Adrenal gland (tissue), 9 donors: ENCODE measurements at regions not wholly inside any gene's neighbourhood (a gene's known extent, or its start where the extent isn't known, plus 50 kb on each side); places are given as distances from the start of the nearest gene placed in this dataset.

Experiments used
- DNase-seq, 7 donors: peaks; one replicate each; pipeline ENCODE4 v3.0.0-alpha.2; 2019 to 2020
- H3K27ac ChIP-seq, 5 donors: fragments of 200-600 bp; sonication (generic) in 4 of 5; 1 replicate in 3 of 5; 2 replicates in 2 of 5; pipeline versions ENCODE4 v1.5.1 to v1.8.0; 2016 to 2020; ENCODE audit warnings: mild to moderate bottlenecking in 1 of 5
- H3K27me3 ChIP-seq: fragments of 200-600 bp; 2 replicates; pipeline ENCODE4 v1.8.0; 2021
- H3K36me3 ChIP-seq, 2 donors: fragments of 200-600 bp; replicated peaks in 1 of 2; 1 replicate in 1 of 2; 2 replicates in 1 of 2; pipeline versions ENCODE4 v1.5.1 to v1.8.0; 2018 to 2022
- H3K4me1 ChIP-seq, 2 donors: fragments of 200-600 bp; replicated peaks in 1 of 2; 1 replicate in 1 of 2; 2 replicates in 1 of 2; pipeline versions ENCODE4 v1.5.1 to v1.8.0; 2018 to 2021
- H3K4me3 ChIP-seq, 4 donors: fragments of 200-600 bp; sonication (generic) in 3 of 4; one replicate each; pipeline ENCODE4 v1.5.1; 2016 to 2018
- H3K9me3 ChIP-seq, 3 donors: fragments of 200-600 bp; sonication (generic) in 1 of 3; replicated peaks in 1 of 3; 1 replicate in 2 of 3; 2 replicates in 1 of 3; pipeline versions ENCODE4 v1.5.1 to v1.8.0; 2016 to 2021
- POLR2A ChIP-seq, 2 donors: fragments of 450-650 bp; IDR thresholded peaks; one replicate each; pipeline ENCODE4 v1.6.1; 2017; ENCODE audit warnings: antibody characterized with exemption in 2 of 2, mild to moderate bottlenecking in 2 of 2, moderate library complexity in 1 of 2
- WGBS, 4 donors: extraction: QIAGEN DNeasy Blood & Tissue Kit in 2 of 4; methylation state at CpG; one replicate each; pipeline versions ENCODE4 v1.1.5 to v1.1.7; 2013 to 2017; 5-methylcytosine and 5-hydroxymethylcytosine counted together
- intact Hi-C, 2 donors: fragments of 100-400 bp; cut with DNase I; formaldehyde crosslinking; loops; one replicate each; pipeline versions ENCODE4 v1.14.1 to v1.15.0; 2022 to 2023
- TF ChIP-seq, protein P1 (sequence below), 6 experiments: fragments of 450-650 bp in 4 of 6; fragments of 200-600 bp in 2 of 6; sonication (generic) in 1 of 6; IDR thresholded peaks; 1 replicate in 5 of 6; 2 replicates in 1 of 6; pipeline versions ENCODE4 v1.5.1 to v1.8.0; 2016 to 2021; ENCODE audit warnings: antibody characterized with exemption in 6 of 6, mild to moderate bottlenecking in 2 of 6, moderate library complexity in 1 of 6
- donor health status: healthy with polysubstance abuse.
- donor health status: Bipolar disorder and iron deficiency.
- donor health status: DM: yes; HTN: yes; CAD: no.
- donor health status: DM: no; HTN: no; CAD: no.
- donor health status: DM: no; HTN: no; CAD: no.

GRCh38 chr6:50510361-50510760 lies 203.0 kb upstream of the TFAP2D start:
- intact Hi-C loops, result no loop called here
- H3K9me3 ChIP-seq, result no peaks in the 10 kb centered on the region
- H3K27ac ChIP-seq, result no peak overlapping the region
- DNase-seq, result no peak
- H3K4me1 ChIP-seq, result no peaks in the 10 kb centered on the region
- H3K27me3 ChIP-seq, result no peaks in the 10 kb centered on the region
- no peak for TF ChIP-seq POLR2A (IDR thresholded peaks at IDR 0.05)
- TF ChIP-seq, protein P1, sequence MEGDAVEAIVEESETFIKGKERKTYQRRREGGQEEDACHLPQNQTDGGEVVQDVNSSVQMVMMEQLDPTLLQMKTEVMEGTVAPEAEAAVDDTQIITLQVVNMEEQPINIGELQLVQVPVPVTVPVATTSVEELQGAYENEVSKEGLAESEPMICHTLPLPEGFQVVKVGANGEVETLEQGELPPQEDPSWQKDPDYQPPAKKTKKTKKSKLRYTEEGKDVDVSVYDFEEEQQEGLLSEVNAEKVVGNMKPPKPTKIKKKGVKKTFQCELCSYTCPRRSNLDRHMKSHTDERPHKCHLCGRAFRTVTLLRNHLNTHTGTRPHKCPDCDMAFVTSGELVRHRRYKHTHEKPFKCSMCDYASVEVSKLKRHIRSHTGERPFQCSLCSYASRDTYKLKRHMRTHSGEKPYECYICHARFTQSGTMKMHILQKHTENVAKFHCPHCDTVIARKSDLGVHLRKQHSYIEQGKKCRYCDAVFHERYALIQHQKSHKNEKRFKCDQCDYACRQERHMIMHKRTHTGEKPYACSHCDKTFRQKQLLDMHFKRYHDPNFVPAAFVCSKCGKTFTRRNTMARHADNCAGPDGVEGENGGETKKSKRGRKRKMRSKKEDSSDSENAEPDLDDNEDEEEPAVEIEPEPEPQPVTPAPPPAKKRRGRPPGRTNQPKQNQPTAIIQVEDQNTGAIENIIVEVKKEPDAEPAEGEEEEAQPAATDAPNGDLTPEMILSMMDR (IDR thresholded peaks at IDR 0.05), result no peak
- H3K36me3 ChIP-seq, result no peaks in the 10 kb centered on the region
- no peak overlapping the region for H3K4me3 ChIP-seq

DNA sequence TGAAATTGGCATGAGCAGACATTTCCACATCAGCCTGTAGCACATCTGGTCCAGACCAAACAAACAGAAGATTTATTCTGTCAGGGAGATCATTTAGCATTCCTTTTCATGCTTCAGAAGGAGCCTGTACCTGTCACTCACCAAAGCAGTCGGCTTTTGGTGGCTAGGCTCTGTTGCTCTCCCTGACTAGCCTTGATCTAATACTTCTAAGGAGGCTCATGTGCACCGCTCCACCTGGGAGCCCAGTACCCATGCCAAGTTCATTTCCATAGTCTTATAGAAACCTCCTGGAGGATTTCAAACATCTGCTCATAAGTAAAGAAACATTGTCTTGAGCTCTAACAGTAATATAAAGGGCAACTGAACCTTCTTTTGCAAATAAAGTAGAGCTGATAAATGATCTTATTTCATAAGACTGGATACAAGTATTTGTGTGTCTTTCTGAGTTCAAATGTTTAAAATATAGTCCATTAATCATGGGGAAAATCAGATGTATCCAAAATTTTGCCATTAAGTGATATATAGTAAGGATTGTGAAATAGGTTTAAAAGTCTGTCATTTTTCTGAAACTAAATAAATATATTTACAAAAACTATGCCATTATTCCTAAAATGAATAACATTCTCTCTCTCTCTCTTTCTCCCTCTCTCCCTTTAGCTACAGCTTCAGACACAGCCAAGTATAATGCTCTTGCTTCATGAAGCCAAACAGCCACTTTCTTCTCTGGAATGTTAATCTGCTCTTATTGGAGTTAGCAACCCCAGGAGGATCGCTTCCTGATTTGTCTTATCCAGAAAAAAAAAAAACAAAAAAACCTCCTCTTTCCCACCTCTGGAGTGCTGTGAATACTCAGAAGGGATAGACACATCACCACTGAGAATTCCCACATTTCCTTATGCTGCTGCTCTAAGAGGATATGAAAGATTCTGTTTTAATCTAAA lies 192.7 kb upstream of the TFAP2D start:
- Histone ChIP-seq H3K36me3 (no peaks in the 10 kb centered on the region), H3K27ac (no peak overlapping the region), H3K4me1 (no peaks in the 10 kb centered on the region), H3K27me3 (no peaks in the 10 kb centered on the region), H3K9me3 (no peaks in the 10 kb centered on the region), H3K4me3 (no peak overlapping the region)
- DNase-seq, result no peak
- intact Hi-C loops, result no loop called here
- 43 to 56% (median 51%) methylated on average over 3 of the region's 3 CpGs for WGBS, 4 donors
- TF ChIP-seq, protein P1 (IDR thresholded peaks at IDR 0.05), result no peak
- no peak for TF ChIP-seq POLR2A (IDR thresholded peaks at IDR 0.05)

DNA sequence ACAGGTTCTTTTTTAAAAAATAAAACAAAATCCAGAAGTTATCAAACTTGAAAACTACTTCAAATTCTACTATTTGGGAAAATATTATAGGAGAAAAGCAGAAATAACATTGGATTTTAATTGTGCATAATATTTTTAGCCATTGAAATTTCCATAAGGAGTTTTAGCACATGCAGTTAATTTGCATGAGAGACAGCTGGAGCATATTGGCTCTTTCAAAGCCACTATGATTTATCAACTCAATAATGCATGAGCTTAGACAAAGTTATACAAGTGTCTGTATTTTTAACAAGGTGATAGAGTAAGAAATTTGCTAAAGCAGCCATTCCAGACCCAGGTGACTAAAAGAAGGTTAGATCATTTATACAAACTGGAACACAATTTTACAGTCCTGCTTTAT lies 189.0 kb upstream of the TFAP2D start:
- intact Hi-C loops, result no loop called here
- H3K27me3 ChIP-seq, result no peaks in the 10 kb centered on the region

DNA sequence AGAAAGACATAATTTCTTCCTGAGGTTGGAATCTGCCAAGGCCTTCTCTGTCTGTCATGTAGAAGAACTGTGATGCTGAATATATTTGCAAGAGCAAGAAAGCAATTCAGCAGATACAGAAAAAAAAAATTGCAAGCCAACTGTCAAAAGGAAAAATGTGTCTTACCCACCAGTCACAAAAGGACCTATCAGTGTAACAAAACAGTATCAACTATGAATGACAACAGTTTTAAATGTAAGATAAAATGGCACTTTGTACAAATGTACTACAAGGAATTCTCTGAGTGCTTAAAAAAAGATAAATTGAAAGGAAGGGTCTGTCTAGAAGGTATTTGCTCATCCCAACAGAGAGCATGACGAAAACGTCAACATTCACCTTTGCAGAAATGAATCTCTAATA lies 185.3 kb upstream of the TFAP2D start:
- 86 to 94% (median 88%) methylated on average over 2 of the region's 2 CpGs for WGBS, 4 donors
- TF ChIP-seq POLR2A (IDR thresholded peaks at IDR 0.05), result no peak
- TF ChIP-seq, protein P1 (IDR thresholded peaks at IDR 0.05), result no peak
- H3K36me3 ChIP-seq, result no peaks in the 10 kb centered on the region
- no peak overlapping the region for H3K27ac ChIP-seq
- DNase-seq, result no peak
- no peak overlapping the region for H3K4me3 ChIP-seq
- H3K9me3 ChIP-seq, result no peaks in the 10 kb centered on the region
- H3K27me3 ChIP-seq, result no peaks in the 10 kb centered on the region
- no peaks in the 10 kb centered on the region for H3K4me1 ChIP-seq
- intact Hi-C loops, result no loop called here

More for the DNA sequence above, 189.0 kb upstream of the TFAP2D start:
- no peak overlapping the region for H3K27ac ChIP-seq
- H3K4me1 ChIP-seq, result no peaks in the 10 kb centered on the region
- DNase-seq, result no peak
- H3K36me3 ChIP-seq, result no peaks in the 10 kb centered on the region
- no peaks in the 10 kb centered on the region for H3K9me3 ChIP-seq
- H3K4me3 ChIP-seq, result no peak overlapping the region
- no peak for TF ChIP-seq POLR2A (IDR thresholded peaks at IDR 0.05)
- TF ChIP-seq, protein P1 (IDR thresholded peaks at IDR 0.05), result no peak
